ENCODE measurements at regions not wholly inside any gene's neighbourhood (a gene's known extent, or its start where the extent isn't known, plus 50 kb on each side); places are given as distances from the start of the nearest gene placed in this dataset.
A peak's percentile ranks its signal among the peaks of the same experiment; 100 is the strongest.

GRCh38 chr3:187840856-187841255 lies 95.6 kb upstream of the BCL6 start:
- no peak for TF ChIP-seq CTCF (IDR thresholded peaks at IDR 0.05; ENCODE audit: low read depth, low read length)
- H3K4me3 ChIP-seq (replicated peaks in 1 of 2; ENCODE audit: low read depth in 2 of 2, low read length in 2 of 2), result no peak overlapping the region
- no peak for DNase-seq (ENCODE audit: low read depth in 2 of 2)

GRCh38 chr3:187841560-187841959 lies 96.3 kb upstream of the BCL6 start:
- TF ChIP-seq CTCF (IDR thresholded peaks at IDR 0.05; ENCODE audit: low read depth, low read length), result no peak
- DNase-seq (ENCODE audit: low read depth in 2 of 2), result peak in 1 of 2 donors; percentile 8

GRCh38 chr3:187843654-187844053 lies 98.4 kb upstream of the BCL6 start:
- H3K4me3 ChIP-seq (replicated peaks in 1 of 2; ENCODE audit: low read depth in 2 of 2, low read length in 2 of 2), result no peak overlapping the region
- TF ChIP-seq CTCF (IDR thresholded peaks at IDR 0.05; ENCODE audit: low read depth, low read length), result no peak
- DNase-seq (ENCODE audit: low read depth in 2 of 2), result no peak

More at GRCh38 chr3:187841560-187841959, 96.3 kb upstream of the BCL6 start:
- no peak overlapping the region for H3K4me3 ChIP-seq (replicated peaks in 1 of 2; ENCODE audit: low read depth in 2 of 2, low read length in 2 of 2)

GRCh38 chr3:187844708-187845107 lies 99.4 kb upstream of the BCL6 start:
- DNase-seq (ENCODE audit: low read depth in 2 of 2), result no peak
- H3K4me3 ChIP-seq (replicated peaks in 1 of 2; ENCODE audit: low read depth in 2 of 2, low read length in 2 of 2), result no peak overlapping the region
- no peak for TF ChIP-seq CTCF (IDR thresholded peaks at IDR 0.05; ENCODE audit: low read depth, low read length)

GRCh38 chr3:187845826-187846225 lies 100.6 kb upstream of the BCL6 start:
- DNase-seq (ENCODE audit: low read depth in 2 of 2), result no peak
- TF ChIP-seq CTCF (IDR thresholded peaks at IDR 0.05; ENCODE audit: low read depth, low read length), result no peak
- H3K4me3 ChIP-seq (replicated peaks in 1 of 2; ENCODE audit: low read depth in 2 of 2, low read length in 2 of 2), result no peak overlapping the region

- TF ChIP-seq CTCF (IDR thresholded peaks at IDR 0.05; ENCODE audit: low read depth, low read length), result no peak
- DNase-seq (ENCODE audit: low read depth in 2 of 2), result no peak
- no peak overlapping the region for H3K4me3 ChIP-seq (replicated peaks in 1 of 2; ENCODE audit: low read depth in 2 of 2, low read length in 2 of 2)
These were observed 103.1 kb upstream of the BCL6 start for GRCh38 chr3:187848401-187848800.

GRCh38 chr3:187849016-187849654 lies 103.9 kb upstream of the BCL6 start:
- no peak for TF ChIP-seq CTCF (IDR thresholded peaks at IDR 0.05; ENCODE audit: low read depth, low read length)
- H3K4me3 ChIP-seq (replicated peaks in 1 of 2; ENCODE audit: low read depth in 2 of 2, low read length in 2 of 2), result no peak overlapping the region
- no peak for DNase-seq (ENCODE audit: low read depth in 2 of 2)

Measured in cardiac fibroblast (primary cell).